Endodermal cell (in vitro differentiated cells): ENCODE measurements at regions not wholly inside any gene's neighbourhood (a gene's known extent, or its start where the extent isn't known, plus 50 kb on each side); places are given as distances from the start of the nearest gene placed in this dataset.

Experiments used
- DNase-seq: peaks from one replicate; pipeline ENCODE4 v3.0.0-alpha.2; 2017
- H3K27ac ChIP-seq: 2 replicates; pipeline ENCODE4 v1.5.1; 2013; ENCODE audit warnings: mild to moderate bottlenecking, low read depth, low read length, moderate library complexity
- H3K27me3 ChIP-seq: 2 replicates; pipeline ENCODE4 v1.6.1; 2013; ENCODE audit warnings: mild to moderate bottlenecking, low read length, moderate library complexity; ENCODE audit not compliant: insufficient read depth, control insufficient read depth, poor library complexity, severe bottlenecking
- H3K36me3 ChIP-seq: 2 replicates; pipeline ENCODE4 v1.7.0; 2013; ENCODE audit warnings: mild to moderate bottlenecking, low read length, moderate library complexity; ENCODE audit not compliant: control insufficient read depth, insufficient read depth
- H3K4me1 ChIP-seq: one replicate; pipeline ENCODE4 v1.7.0; 2013; ENCODE audit warnings: low read length; ENCODE audit not compliant: control insufficient read depth, insufficient read depth
- H3K4me3 ChIP-seq: 2 replicates; pipeline ENCODE4 v1.5.1; 2013; ENCODE audit warnings: mild to moderate bottlenecking, low read length, moderate library complexity
- H3K9ac ChIP-seq: 2 replicates; pipeline ENCODE4 v1.6.1; 2013; ENCODE audit warnings: mild to moderate bottlenecking, low read length, moderate library complexity; ENCODE audit not compliant: poor library complexity, severe bottlenecking; ENCODE audit errors: extremely low read depth
- H3K9me3 ChIP-seq: 2 replicates; pipeline ENCODE4 v1.6.1; 2013; ENCODE audit warnings: mild to moderate bottlenecking, low read length, moderate library complexity; ENCODE audit not compliant: control insufficient read depth
- H3K27ac Mint-ChIP-seq: 2 replicates; pipeline ENCODE4 v1.8.0; 2020; ENCODE audit warnings: mixed read lengths
- H3K27me3 Mint-ChIP-seq: 2 replicates; pipeline ENCODE4 v1.8.0; 2021; ENCODE audit warnings: mild to moderate bottlenecking, mixed read lengths; ENCODE audit not compliant: insufficient read depth
- H3K36me3 Mint-ChIP-seq: 2 replicates; pipeline ENCODE4 v1.8.0; 2020; ENCODE audit warnings: low read depth, mixed read lengths
- H3K4me1 Mint-ChIP-seq: 2 replicates; pipeline ENCODE4 v1.8.0; 2020; ENCODE audit warnings: mixed read lengths
- H3K4me3 Mint-ChIP-seq: 2 replicates; pipeline ENCODE4 v1.8.0; 2020; ENCODE audit warnings: mild to moderate bottlenecking, moderate library complexity, mixed read lengths
- H3K9me3 Mint-ChIP-seq: 2 replicates; pipeline ENCODE4 v1.8.0; 2020; ENCODE audit warnings: mild to moderate bottlenecking, mixed read lengths
- CTCF ChIP-seq: fragments of 200-600 bp; sonication (generic); conservative IDR thresholded peaks from 2 replicates; pipeline ENCODE4 v1.5.0; 2021; ENCODE audit warnings: antibody characterized with exemption, mild to moderate bottlenecking
- WGBS, 2 experiments: methylation state at CpG; one replicate each; pipeline versions ENCODE4 v1.1.5 to v1.1.7; 2013; ENCODE audit warnings: missing lambda C conversion rate in 2 of 2, mixed read lengths in 1 of 2; ENCODE audit not compliant: insufficient coverage in 1 of 2, insufficient read length in 1 of 2; 5-methylcytosine and 5-hydroxymethylcytosine counted together

GRCh38 chr6:100255701-100256100, 209.0 kb downstream of the SIM1 start:
- Histone ChIP-seq H3K9me3 (no peaks in the 10 kb centered on the region), H3K9ac (no peak overlapping the region), H3K4me1 (no peaks in the 10 kb centered on the region), H3K36me3 (no peaks in the 10 kb centered on the region), H3K27ac (no peak overlapping the region), H3K4me3 (no peak overlapping the region), H3K27me3 (no peaks in the 10 kb centered on the region)
- no peaks in the 10 kb centered on the region for H3K36me3 Mint-ChIP-seq
- no peak for DNase-seq
- H3K27ac Mint-ChIP-seq = no peak overlapping the region
- H3K9me3 Mint-ChIP-seq = no peaks in the 10 kb centered on the region
- H3K4me3 Mint-ChIP-seq = no peak overlapping the region
- no peaks in the 10 kb centered on the region for H3K27me3 Mint-ChIP-seq
- H3K4me1 Mint-ChIP-seq = no peaks in the 10 kb centered on the region
- 84 to 87% methylated on average over 5 of the region's 5 CpGs for WGBS, 2 experiments
- no peak for TF ChIP-seq CTCF

DNA sequence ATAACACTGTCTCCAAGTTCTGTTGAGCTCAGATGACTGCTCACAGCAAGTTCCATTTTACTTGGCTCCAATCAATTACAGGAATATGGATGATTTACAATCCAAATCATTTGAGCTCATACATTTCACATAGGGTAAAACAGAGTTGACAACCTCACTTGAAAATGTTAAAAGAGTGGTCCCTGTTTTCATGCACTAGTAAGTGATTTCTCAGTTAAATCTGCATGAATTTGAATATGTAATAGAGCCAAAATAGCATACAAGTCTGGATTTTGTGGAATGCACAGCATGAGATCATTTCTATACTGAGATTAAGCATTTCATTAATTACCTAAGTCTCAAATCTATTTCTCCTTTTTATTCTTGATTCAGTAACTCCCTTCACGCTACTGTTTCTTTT, 217.6 kb downstream of the SIM1 start:
- no CpG with 5 or more reads among the region's 1 CpG for WGBS, 2 experiments
- H3K9ac ChIP-seq = no peak overlapping the region

DNA sequence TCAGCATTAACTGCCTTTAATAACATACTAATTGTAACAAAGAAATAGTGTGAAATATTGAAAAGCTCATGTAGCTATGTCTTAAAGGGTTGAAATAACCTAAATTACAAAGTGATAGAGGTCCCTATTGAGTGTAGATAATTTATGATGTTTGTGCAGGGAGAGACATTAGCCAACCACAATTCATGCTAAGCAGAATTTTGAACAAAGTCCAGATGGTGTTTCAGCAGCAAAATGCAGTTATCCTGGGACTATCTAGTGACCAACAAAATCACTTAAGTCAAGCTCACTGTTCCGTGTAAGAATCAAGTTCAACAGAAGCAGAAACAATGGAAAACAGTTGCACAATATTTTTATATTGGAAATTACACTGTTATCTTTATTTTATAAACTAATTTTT, 218.5 kb downstream of the SIM1 start:
- Mint-ChIP-seq H3K36me3 (no peaks in the 10 kb centered on the region), H3K9me3 (no peaks in the 10 kb centered on the region), H3K4me1 (peaks cover 5% of the 10 kb centered on the region), H3K27me3 (no peaks in the 10 kb centered on the region), H3K4me3 (no peak overlapping the region), H3K27ac (no peak overlapping the region)
- Histone ChIP-seq H3K4me1 (no peaks in the 10 kb centered on the region), H3K9me3 (no peaks in the 10 kb centered on the region), H3K4me3 (no peak overlapping the region), H3K9ac (no peak overlapping the region), H3K36me3 (no peaks in the 10 kb centered on the region), H3K27ac (no peak overlapping the region), H3K27me3 (no peaks in the 10 kb centered on the region)
- no peak for TF ChIP-seq CTCF
- 80% methylated on average over 1 of the region's 1 CpG; no CpG with 5 or more reads in 1 of the 2 experiments for WGBS, 2 experiments
- DNase-seq = no peak

More for the DNA sequence above, 217.6 kb downstream of the SIM1 start:
- H3K9me3 ChIP-seq = no peaks in the 10 kb centered on the region
- no peak overlapping the region for H3K27ac ChIP-seq
- Mint-ChIP-seq H3K36me3 (no peaks in the 10 kb centered on the region), H3K27me3 (no peaks in the 10 kb centered on the region), H3K4me1 (peaks cover 5% of the 10 kb centered on the region), H3K4me3 (no peak overlapping the region), H3K27ac (no peak overlapping the region), H3K9me3 (no peaks in the 10 kb centered on the region)
- no peaks in the 10 kb centered on the region for H3K4me1 ChIP-seq
- no peaks in the 10 kb centered on the region for H3K36me3 ChIP-seq
- no peaks in the 10 kb centered on the region for H3K27me3 ChIP-seq
- DNase-seq = no peak
- TF ChIP-seq CTCF = no peak
- no peak overlapping the region for H3K4me3 ChIP-seq
